ENCODE measurements at regions not wholly inside any gene's neighbourhood (a gene's known extent, or its start where the extent isn't known, plus 50 kb on each side); places are given as distances from the start of the nearest gene placed in this dataset.

DNA sequence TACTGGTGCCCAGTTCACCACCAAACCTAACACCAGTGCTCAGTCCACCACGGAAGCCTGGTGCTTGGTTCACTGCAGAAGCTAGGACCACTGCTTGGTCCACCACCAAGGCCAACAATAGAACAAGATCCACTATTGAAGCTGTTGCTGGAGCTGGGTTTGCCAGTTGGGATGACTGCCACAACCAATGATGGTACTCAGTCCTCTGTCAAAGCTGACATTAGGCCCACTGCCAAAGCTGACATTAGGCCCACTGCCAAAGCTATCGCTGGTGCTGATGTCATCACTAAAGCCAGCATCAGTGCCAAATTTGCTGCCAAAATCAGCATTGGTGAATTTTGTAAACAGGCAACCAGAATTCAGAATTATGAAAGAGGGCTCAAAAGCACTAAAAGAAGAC, 1850.2 kb upstream of the RAG2 start:
- TF ChIP-seq POLR2A (IDR thresholded peaks at IDR 0.05): no peak
- TF ChIP-seq, protein P1, sequence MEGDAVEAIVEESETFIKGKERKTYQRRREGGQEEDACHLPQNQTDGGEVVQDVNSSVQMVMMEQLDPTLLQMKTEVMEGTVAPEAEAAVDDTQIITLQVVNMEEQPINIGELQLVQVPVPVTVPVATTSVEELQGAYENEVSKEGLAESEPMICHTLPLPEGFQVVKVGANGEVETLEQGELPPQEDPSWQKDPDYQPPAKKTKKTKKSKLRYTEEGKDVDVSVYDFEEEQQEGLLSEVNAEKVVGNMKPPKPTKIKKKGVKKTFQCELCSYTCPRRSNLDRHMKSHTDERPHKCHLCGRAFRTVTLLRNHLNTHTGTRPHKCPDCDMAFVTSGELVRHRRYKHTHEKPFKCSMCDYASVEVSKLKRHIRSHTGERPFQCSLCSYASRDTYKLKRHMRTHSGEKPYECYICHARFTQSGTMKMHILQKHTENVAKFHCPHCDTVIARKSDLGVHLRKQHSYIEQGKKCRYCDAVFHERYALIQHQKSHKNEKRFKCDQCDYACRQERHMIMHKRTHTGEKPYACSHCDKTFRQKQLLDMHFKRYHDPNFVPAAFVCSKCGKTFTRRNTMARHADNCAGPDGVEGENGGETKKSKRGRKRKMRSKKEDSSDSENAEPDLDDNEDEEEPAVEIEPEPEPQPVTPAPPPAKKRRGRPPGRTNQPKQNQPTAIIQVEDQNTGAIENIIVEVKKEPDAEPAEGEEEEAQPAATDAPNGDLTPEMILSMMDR (IDR thresholded peaks at IDR 0.05): no peak
